ENCODE measurements at regions not wholly inside any gene's neighbourhood (a gene's known extent, or its start where the extent isn't known, plus 50 kb on each side); places are given as distances from the start of the nearest gene placed in this dataset.

DNA sequence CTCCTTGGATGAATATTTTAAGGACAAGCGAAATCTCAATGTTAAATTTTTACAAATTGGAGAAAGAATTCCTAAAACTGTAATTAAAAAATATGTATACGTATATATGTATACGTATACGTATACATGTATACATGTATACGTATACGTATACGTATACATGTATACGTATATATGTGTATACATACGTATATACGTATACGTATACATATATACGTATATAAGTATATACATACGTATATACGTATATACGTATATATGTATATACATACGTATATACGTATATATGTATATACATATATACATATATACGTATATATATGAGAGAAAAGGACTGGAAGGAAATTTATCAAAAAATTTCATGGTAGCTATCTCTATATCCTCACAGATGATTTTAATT, 110.2 kb upstream of the ACKR3 start:
- Histone ChIP-seq H4K20me1 (ENCODE audit: insufficient read depth, low read length) (no peaks in the 10 kb centered on the region), H3K9me3 (ENCODE audit: low read length) (peaks cover 6% of the 10 kb centered on the region; the same call in 1 of the 2 replicates), H3K9ac (ENCODE audit: insufficient read depth, low read depth, low read length) (no peak overlapping the region), H3K79me2 (ENCODE audit: insufficient read depth, low read length) (no peaks in the 10 kb centered on the region), H3K4me3 (replicated peaks in 1 of 3; ENCODE audit: insufficient read depth in 1 of 3, low read depth in 2 of 3, low read length in 3 of 3) (no peak overlapping the region), H2AFZ (ENCODE audit: low read length) (no peak overlapping the region), H3K4me2 (ENCODE audit: low read depth, low read length) (no peak overlapping the region), H3K27ac (ENCODE audit: extremely low read length, insufficient read depth, low read length) (no peak overlapping the region), H3K36me3 (replicated peaks in 1 of 2; ENCODE audit: control insufficient read depth in 1 of 2, insufficient read depth in 2 of 2, low read length in 2 of 2) (no peaks in the 10 kb centered on the region), H3K4me1 (ENCODE audit: insufficient read depth, low read length) (no peaks in the 10 kb centered on the region), H3K27me3 (ENCODE audit: control insufficient read depth in 1 of 2, insufficient read depth in 2 of 2, low read length in 2 of 2) (peaks cover 0 to 5% of the 10 kb centered on the region in 2 experiments; a peak in 2 of 5 replicates)
- no peak for FAIRE-seq
- CTCF ChIA-PET (ENCODE audit: low intra/inter-chr PET ratio, low total read pairs) = no interaction called here
- in situ Hi-C loops (cut with HindIII; ENCODE audit: extremely low pct_ligation_motif_present, low pct_unique_long_range_greater_than_20kb) (no loop called here), intact Hi-C loops (cut with micrococcal nuclease; ENCODE audit: unreplicated experiment) (no loop called here)
- TF ChIP-seq ZNF274 (CRISPR knock-in tag; IDR thresholded peaks at IDR 0.05) = no peak
- no peak for TF ChIP-seq HNF4G (IDR thresholded peaks at IDR 0.05; ENCODE audit: borderline replicate concordance, low read depth, low read length)
- no peak for TF ChIP-seq HNF4G (CRISPR knock-in tag; IDR thresholded peaks at IDR 0.05; ENCODE audit: borderline replicate concordance, low read depth)
- TF ChIP-seq, protein P1, sequence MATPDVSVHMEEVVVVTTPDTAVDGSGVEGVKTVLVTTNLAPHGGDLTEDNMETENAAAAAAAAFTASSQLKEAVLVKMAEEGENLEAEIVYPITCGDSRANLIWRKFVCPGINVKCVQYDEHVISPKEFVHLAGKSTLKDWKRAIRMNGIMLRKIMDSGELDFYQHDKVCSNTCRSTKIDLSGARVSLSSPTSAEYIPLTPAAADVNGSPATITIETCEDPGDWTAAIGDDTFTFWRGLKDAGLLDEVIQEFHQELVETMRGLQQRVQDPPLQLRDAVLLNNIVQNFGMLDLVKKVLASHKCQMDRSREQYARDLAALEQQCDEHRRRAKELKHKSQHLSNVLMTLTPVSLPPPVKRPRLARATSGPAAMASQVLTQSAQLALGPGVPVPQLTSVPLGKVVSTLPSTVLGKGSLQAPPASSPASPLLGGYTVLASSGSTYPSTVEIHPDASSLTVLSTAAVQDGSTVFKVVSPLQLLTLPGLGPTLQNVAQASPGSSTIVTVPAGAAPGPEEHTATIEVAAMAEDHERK (CRISPR knock-in tag; IDR thresholded peaks at IDR 0.05; ENCODE audit: low read depth) = no peak
- TF ChIP-seq TCF12 (IDR thresholded peaks at IDR 0.05) = no peak
- TF ChIP-seq TCF12 (CRISPR knock-in tag; IDR thresholded peaks at IDR 0.05) = no peak
- no peak for TF ChIP-seq TCF7 (IDR thresholded peaks at IDR 0.05; ENCODE audit: low read depth)
- TF ChIP-seq, protein P2, sequence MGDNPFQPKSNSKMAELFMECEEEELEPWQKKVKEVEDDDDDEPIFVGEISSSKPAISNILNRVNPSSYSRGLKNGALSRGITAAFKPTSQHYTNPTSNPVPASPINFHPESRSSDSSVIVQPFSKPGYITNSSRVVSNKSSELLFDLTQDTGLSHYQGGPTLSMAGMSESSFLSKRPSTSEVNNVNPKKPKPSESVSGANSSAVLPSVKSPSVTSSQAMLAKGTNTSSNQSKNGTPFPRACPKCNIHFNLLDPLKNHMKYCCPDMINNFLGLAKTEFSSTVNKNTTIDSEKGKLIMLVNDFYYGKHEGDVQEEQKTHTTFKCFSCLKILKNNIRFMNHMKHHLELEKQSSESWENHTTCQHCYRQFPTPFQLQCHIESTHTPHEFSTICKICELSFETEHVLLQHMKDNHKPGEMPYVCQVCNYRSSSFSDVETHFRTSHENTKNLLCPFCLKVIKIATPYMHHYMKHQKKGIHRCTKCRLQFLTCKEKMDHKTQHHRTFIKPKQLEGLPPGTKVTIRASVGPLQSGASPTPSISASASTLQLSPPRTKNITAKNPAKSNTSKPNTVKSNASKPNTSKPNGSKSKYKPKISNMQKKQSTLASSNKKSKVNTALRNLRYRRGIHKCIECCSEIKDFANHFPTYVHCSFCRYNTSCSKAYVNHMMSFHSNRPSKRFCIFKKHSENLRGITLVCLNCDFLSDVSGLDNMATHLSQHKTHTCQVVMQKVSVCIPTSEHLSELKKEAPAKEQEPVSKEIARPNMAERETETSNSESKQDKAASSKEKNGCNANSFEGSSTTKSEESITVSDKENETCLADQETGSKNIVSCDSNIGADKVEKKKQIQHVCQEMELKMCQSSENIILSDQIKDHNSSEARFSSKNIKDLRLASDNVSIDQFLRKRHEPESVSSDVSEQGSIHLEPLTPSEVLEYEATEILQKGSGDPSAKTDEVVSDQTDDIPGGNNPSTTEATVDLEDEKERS (CRISPR knock-in tag; IDR thresholded peaks at IDR 0.05) = no peak
- TF ChIP-seq, protein P3, sequence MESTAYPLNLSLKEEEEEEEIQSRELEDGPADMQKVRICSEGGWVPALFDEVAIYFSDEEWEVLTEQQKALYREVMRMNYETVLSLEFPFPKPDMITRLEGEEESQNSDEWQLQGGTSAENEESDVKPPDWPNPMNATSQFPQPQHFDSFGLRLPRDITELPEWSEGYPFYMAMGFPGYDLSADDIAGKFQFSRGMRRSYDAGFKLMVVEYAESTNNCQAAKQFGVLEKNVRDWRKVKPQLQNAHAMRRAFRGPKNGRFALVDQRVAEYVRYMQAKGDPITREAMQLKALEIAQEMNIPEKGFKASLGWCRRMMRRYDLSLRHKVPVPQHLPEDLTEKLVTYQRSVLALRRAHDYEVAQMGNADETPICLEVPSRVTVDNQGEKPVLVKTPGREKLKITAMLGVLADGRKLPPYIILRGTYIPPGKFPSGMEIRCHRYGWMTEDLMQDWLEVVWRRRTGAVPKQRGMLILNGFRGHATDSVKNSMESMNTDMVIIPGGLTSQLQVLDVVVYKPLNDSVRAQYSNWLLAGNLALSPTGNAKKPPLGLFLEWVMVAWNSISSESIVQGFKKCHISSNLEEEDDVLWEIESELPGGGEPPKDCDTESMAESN (CRISPR knock-in tag; conservative IDR thresholded peaks at IDR 0.05) = no peak
- TF ChIP-seq, protein P4, sequence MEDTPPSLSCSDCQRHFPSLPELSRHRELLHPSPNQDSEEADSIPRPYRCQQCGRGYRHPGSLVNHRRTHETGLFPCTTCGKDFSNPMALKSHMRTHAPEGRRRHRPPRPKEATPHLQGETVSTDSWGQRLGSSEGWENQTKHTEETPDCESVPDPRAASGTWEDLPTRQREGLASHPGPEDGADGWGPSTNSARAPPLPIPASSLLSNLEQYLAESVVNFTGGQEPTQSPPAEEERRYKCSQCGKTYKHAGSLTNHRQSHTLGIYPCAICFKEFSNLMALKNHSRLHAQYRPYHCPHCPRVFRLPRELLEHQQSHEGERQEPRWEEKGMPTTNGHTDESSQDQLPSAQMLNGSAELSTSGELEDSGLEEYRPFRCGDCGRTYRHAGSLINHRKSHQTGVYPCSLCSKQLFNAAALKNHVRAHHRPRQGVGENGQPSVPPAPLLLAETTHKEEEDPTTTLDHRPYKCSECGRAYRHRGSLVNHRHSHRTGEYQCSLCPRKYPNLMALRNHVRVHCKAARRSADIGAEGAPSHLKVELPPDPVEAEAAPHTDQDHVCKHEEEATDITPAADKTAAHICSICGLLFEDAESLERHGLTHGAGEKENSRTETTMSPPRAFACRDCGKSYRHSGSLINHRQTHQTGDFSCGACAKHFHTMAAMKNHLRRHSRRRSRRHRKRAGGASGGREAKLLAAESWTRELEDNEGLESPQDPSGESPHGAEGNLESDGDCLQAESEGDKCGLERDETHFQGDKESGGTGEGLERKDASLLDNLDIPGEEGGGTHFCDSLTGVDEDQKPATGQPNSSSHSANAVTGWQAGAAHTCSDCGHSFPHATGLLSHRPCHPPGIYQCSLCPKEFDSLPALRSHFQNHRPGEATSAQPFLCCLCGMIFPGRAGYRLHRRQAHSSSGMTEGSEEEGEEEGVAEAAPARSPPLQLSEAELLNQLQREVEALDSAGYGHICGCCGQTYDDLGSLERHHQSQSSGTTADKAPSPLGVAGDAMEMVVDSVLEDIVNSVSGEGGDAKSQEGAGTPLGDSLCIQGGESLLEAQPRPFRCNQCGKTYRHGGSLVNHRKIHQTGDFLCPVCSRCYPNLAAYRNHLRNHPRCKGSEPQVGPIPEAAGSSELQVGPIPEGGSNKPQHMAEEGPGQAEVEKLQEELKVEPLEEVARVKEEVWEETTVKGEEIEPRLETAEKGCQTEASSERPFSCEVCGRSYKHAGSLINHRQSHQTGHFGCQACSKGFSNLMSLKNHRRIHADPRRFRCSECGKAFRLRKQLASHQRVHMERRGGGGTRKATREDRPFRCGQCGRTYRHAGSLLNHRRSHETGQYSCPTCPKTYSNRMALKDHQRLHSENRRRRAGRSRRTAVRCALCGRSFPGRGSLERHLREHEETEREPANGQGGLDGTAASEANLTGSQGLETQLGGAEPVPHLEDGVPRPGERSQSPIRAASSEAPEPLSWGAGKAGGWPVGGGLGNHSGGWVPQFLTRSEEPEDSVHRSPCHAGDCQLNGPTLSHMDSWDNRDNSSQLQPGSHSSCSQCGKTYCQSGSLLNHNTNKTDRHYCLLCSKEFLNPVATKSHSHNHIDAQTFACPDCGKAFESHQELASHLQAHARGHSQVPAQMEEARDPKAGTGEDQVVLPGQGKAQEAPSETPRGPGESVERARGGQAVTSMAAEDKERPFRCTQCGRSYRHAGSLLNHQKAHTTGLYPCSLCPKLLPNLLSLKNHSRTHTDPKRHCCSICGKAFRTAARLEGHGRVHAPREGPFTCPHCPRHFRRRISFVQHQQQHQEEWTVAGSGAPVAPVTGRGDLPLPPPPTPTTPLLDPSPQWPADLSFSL (CRISPR knock-in tag; IDR thresholded peaks at IDR 0.05) = no peak
- TF ChIP-seq ZC3H4 (CRISPR knock-in tag; IDR thresholded peaks at IDR 0.05; ENCODE audit: borderline replicate concordance) = no peak
- TF ChIP-seq FOXJ3 (CRISPR knock-in tag; IDR thresholded peaks at IDR 0.05; ENCODE audit: borderline replicate concordance) = no peak
- TF ChIP-seq CEBPG (CRISPR knock-in tag; IDR thresholded peaks at IDR 0.05) = no peak
- DNase-seq (ENCODE audit: low spot score) = no peak
- ATAC-seq = no peak
- POLR2A ChIA-PET = no interaction called here
- BruUV-seq (replicated peaks) = no TSS peak
- 90% methylated on average over 18 of the region's 18 CpGs for WGBS (ENCODE audit: low lambda C conversion rate)
